Transverse colon (tissue), 4 donors: ENCODE measurements at regions not wholly inside any gene's neighbourhood (a gene's known extent, or its start where the extent isn't known, plus 50 kb on each side); places are given as distances from the start of the nearest gene placed in this dataset.

Experiments
- DNase-seq: peaks from one replicate; pipeline ENCODE4 v3.0.0-alpha.2; 2019
- H3K27ac ChIP-seq, 4 donors: fragments of 200-600 bp; sonication (generic); 2 replicates each; pipeline ENCODE4 v1.5.1; 2016 to 2018; ENCODE audit warnings: inconsistent platforms in 4 of 4
- H3K27me3 ChIP-seq: fragments of 200-600 bp; sonication (generic); 2 replicates; pipeline ENCODE4 v1.5.1; 2017; ENCODE audit warnings: inconsistent platforms
- H3K36me3 ChIP-seq, 4 donors: fragments of 200-600 bp; sonication (generic); 2 replicates each; pipeline ENCODE4 v1.5.1; 2017 to 2019; ENCODE audit warnings: inconsistent platforms in 4 of 4
- H3K4me1 ChIP-seq, 4 donors: fragments of 200-600 bp; sonication (generic); 2 replicates each; pipeline ENCODE4 v1.5.1; 2017 to 2020; ENCODE audit warnings: inconsistent platforms in 4 of 4
- H3K4me3 ChIP-seq, 4 donors: fragments of 200-600 bp; sonication (generic); 1 replicate in 1 of 4; 2 replicates in 3 of 4; pipeline versions ENCODE4 v1.5.1 to v1.6.1; 2017 to 2019; ENCODE audit warnings: inconsistent platforms in 4 of 4
- H3K9me3 ChIP-seq, 2 donors: fragments of 200-600 bp; sonication (generic); 2 replicates each; pipeline ENCODE4 v1.5.1; 2017 to 2019; ENCODE audit warnings: inconsistent platforms in 2 of 2
- CTCF ChIP-seq, 5 experiments: fragments of 200-600 bp in 3 of 5; fragments of 450-650 bp in 2 of 5; sonication (generic) in 3 of 5; IDR thresholded peaks; 1 replicate in 2 of 5; 2 replicates in 3 of 5; pipeline ENCODE4 v1.5.1; 2016 to 2017; ENCODE audit warnings: antibody characterized with exemption in 5 of 5, inconsistent platforms in 3 of 5, mild to moderate bottlenecking in 2 of 5, moderate library complexity in 1 of 5
- EP300 ChIP-seq: sonication (generic); formaldehyde crosslinking; IDR thresholded peaks from one replicate; pipeline ENCODE4 v1.6.1; 2017; ENCODE audit warnings: antibody characterized with exemption, low read depth
- POLR2A ChIP-seq: fragments of 450-650 bp; IDR thresholded peaks from one replicate; pipeline ENCODE4 v1.6.1; 2016; ENCODE audit warnings: antibody characterized with exemption, mild to moderate bottlenecking, moderate library complexity
- POLR2AphosphoS5 ChIP-seq, 3 donors: sonication (generic); formaldehyde crosslinking; IDR thresholded peaks; one replicate each; pipeline ENCODE4 v1.6.1; 2016; ENCODE audit warnings: antibody characterized with exemption in 3 of 3
- WGBS, 2 donors: methylation state at CpG; one replicate each; pipeline ENCODE4 v1.1.5; 2018; ENCODE audit warnings: low coverage in 1 of 2; 5-methylcytosine and 5-hydroxymethylcytosine counted together
- in situ Hi-C, 4 donors: fragments of 200-750 bp; cut with MboI; loops; one replicate each; pipeline versions ENCODE4 v1.15.0 to v1.15.1; 2017; ENCODE audit warnings: low sequenced_read_pairs in 3 of 4, low pct_ligation_motif_present in 1 of 4, low pct_unique_long_range_greater_than_20kb in 1 of 4
- intact Hi-C: fragments of 100-400 bp; cut with DNase I; formaldehyde crosslinking; loops from one replicate; pipeline ENCODE4 v1.15.1; 2023; ENCODE audit warnings: low total_unique reads

- H3K27me3 ChIP-seq: no peaks in the 10 kb centered on the region
- H3K36me3 ChIP-seq: no peaks in the 10 kb centered on the region
- H3K4me1 ChIP-seq: no peaks in the 10 kb centered on the region
- H3K4me3 ChIP-seq: no peak overlapping the region
- TF ChIP-seq EP300 (no peak), POLR2A (no peak), CTCF (IDR thresholded peaks at IDR 0.05) (no peak), POLR2AphosphoS5 (IDR thresholded peaks at IDR 0.05) (no peak)
- H3K9me3 ChIP-seq: no peaks in the 10 kb centered on the region
- in situ Hi-C loops: no loop called here
- DNase-seq: no peak
- 40 to 43% methylated on average over 1 to 4 of the region's 4 CpGs for WGBS, 2 donors
- H3K27ac ChIP-seq: no peak overlapping the region
- intact Hi-C loops: no loop called here
These were observed 825.9 kb upstream of the POU3F3 start for GRCh38 chr2:104028061-104028460.

- Histone ChIP-seq H3K27me3 (no peaks in the 10 kb centered on the region), H3K9me3 (no peaks in the 10 kb centered on the region), H3K36me3 (no peaks in the 10 kb centered on the region), H3K4me1 (no peaks in the 10 kb centered on the region), H3K4me3 (no peak overlapping the region), H3K27ac (no peak overlapping the region)
- no peak for TF ChIP-seq EP300
- TF ChIP-seq POLR2AphosphoS5 (IDR thresholded peaks at IDR 0.05): no peak
- TF ChIP-seq POLR2A: no peak
- TF ChIP-seq CTCF (IDR thresholded peaks at IDR 0.05): peak in 1 of 5 experiments; percentile 23
- in situ Hi-C loops (no loop called here), intact Hi-C loops (no loop called here)
- DNase-seq: no peak
- WGBS, 2 donors: 17 to 29% methylated on average over 3 of the region's 3 CpGs
These were observed 820.5 kb upstream of the POU3F3 start for GRCh38 chr2:104033399-104033798.

GRCh38 chr2:104040771-104041170, 813.1 kb upstream of the POU3F3 start:
- no peak for TF ChIP-seq POLR2A
- no peak for TF ChIP-seq EP300
- TF ChIP-seq POLR2AphosphoS5 (IDR thresholded peaks at IDR 0.05): no peak
- TF ChIP-seq CTCF (IDR thresholded peaks at IDR 0.05): no peak
- DNase-seq: no peak
- no peaks in the 10 kb centered on the region for H3K27me3 ChIP-seq
- no peak overlapping the region for H3K27ac ChIP-seq
- in situ Hi-C loops (no loop called here), intact Hi-C loops (no loop called here)
- H3K9me3 ChIP-seq: no peaks in the 10 kb centered on the region
- no peaks in the 10 kb centered on the region for H3K4me1 ChIP-seq
- H3K4me3 ChIP-seq: no peak overlapping the region
- WGBS, 2 donors: 70 to 71% methylated on average over 2 of the region's 2 CpGs
- H3K36me3 ChIP-seq: no peaks in the 10 kb centered on the region

GRCh38 chr2:104041351-104041750, 812.6 kb upstream of the POU3F3 start:
- H3K9me3 ChIP-seq: no peaks in the 10 kb centered on the region
- TF ChIP-seq POLR2AphosphoS5 (IDR thresholded peaks at IDR 0.05) (no peak), CTCF (IDR thresholded peaks at IDR 0.05) (no peak), EP300 (no peak), POLR2A (no peak)
- no peak overlapping the region for H3K27ac ChIP-seq
- H3K4me3 ChIP-seq: no peak overlapping the region
- no peaks in the 10 kb centered on the region for H3K36me3 ChIP-seq
- H3K27me3 ChIP-seq: no peaks in the 10 kb centered on the region
- intact Hi-C loops: no loop called here
- DNase-seq: no peak
- no peaks in the 10 kb centered on the region for H3K4me1 ChIP-seq
- in situ Hi-C loops: no loop called here
